Activated CD8-positive, alpha-beta memory T cell treated with anti-CD3 and anti-CD28 coated beads, Interleukin-2, amount 50 U/mL, for 24 hours (primary cell): ENCODE measurements at regions not wholly inside any gene's neighbourhood (a gene's known extent, or its start where the extent isn't known, plus 50 kb on each side); places are given as distances from the start of the nearest gene placed in this dataset.
"Not testable (repeated sequence)": the region's sequence is repeated elsewhere in the genome, so short reads cannot be mapped to it uniquely, and the experiment has no call there.

Experiments used
- DNase-seq: peaks from one replicate; pipeline ENCODE4 v3.0.0-alpha.2; 2020; ENCODE audit errors: extremely low read depth

DNA sequence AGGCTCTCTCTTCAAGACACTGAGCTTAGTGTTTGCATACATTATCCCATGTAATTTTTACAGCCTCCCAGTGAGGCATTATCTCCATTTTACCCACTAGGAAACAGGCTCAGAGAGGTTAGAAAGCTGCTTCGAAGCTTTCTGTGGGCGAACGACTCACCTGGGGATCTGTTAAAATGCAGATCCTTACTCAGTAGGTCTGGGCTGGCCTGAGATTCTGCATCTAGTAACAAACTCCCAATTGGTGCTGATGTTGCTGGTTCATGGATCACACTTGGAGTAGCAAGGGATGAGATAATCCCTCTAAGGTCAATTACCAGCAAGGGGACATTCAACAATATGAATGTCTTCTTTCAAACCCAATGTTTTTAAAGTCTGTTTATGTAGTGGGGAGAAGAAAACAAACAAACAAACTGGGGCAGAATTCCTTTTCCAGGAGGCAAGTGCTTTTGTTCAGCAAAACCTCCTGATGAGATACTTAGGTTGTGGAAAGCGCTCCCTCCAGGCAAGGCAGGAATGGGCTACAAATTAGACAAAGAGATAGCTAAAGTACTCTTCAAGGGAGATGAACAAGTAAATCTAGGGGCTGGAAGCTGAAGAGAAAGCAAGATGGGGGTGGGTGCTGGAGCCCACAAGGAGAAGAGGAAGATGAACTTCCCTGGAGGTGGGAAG, 311.9 kb downstream of the SHQ1 start:
- no peak for DNase-seq

DNA sequence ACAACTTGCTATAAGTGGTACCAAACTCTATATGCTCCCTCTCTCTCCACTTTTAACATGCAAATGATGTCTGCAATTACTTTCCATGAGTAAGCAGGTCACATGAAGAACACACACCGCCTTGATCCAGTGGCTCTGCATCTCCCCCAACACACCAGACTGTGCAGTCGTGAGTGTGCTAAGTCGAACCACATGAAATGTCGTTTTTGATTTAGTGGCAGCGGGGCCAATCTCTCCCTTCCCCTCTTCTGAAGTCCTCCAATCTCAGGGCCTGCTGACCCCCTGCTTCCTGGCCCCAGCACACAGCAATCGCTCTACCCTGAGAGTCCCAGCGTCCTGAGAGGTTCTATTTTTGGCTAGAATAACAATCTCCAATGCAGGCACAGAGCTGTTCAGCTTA, 312.5 kb downstream of the SHQ1 start:
- no peak for DNase-seq

DNA sequence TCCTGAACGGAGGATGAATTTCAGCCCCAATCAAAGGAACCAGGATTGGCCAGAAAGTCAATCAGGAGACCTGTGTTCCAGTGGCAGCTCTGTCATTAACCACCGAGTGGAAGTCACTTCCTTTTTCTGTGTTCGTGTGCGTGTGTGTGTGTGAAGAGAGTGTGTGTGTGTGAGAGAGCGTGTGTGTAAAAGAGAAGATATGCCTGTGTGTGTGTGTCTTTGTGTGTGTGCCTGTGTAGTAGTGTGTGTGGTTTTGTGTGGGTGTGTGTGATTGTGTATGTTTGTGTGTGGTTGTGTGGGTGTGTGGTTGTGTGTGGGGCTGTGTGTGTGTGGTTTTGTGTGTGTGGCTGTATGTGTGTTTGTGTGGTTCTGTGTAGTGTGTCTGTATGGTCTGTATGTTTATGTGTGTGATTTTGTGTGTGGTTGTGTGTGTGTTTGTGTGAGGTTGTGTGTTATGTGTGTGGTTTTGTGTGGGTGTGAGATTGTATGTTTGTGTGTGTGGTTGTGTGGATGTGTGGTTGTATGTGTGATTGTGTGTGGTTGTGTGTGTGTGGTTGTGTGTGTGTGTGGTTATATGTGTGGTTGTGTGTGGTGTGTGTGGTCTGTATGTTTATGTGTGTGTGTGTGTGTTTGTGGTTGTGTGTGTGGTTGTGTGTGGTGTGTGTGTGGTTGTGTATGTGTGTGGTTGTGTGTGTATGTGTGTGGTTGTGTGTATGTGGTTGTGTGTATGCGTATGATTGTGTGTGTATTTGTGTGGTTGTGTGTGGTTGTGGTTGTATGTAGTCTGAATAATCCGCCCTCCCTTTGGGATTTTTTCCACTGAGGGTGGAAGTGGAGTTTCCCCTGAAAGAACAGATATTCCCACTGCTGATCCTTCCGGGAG, 314.4 kb downstream of the SHQ1 start:
- DNase-seq = no peak

DNA sequence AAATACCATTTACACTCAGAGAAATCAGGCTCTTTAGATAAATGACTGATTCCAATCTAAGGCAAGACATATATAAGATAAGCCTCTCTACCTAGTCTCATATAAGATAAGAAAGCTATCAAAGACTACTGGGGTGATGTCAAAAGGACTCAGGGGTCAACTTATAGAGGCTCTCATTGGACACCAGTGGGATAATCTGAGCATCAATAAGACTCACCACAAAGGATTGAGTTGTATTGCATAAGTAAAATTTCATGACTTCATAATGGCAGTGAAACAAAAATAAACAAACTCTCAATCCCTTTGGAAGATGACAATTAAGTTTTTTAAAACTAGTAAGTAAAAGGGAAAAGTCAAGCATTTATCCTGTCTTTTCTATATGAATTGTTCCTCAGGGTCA, 317.8 kb downstream of the SHQ1 start:
- DNase-seq = no peak

DNA sequence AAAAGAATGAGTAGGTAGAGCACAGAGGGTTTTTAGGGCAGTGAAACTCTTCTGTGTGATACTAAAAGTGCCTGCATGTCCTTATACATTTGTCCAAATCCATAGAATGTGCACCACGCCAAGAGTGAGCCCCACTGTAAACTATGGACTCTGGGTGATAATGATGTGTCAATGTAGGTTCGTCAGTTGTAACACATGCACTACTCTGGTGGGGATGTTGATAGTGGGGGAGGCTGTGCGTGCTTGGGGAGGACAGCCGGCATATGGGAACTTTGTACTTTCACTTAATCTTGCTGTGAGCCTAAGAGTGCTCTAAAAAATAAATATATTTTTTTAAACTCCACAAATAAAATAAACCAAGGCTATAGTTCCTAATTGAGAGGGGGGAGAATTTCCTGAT, 319.2 kb downstream of the SHQ1 start:
- no peak for DNase-seq

DNA sequence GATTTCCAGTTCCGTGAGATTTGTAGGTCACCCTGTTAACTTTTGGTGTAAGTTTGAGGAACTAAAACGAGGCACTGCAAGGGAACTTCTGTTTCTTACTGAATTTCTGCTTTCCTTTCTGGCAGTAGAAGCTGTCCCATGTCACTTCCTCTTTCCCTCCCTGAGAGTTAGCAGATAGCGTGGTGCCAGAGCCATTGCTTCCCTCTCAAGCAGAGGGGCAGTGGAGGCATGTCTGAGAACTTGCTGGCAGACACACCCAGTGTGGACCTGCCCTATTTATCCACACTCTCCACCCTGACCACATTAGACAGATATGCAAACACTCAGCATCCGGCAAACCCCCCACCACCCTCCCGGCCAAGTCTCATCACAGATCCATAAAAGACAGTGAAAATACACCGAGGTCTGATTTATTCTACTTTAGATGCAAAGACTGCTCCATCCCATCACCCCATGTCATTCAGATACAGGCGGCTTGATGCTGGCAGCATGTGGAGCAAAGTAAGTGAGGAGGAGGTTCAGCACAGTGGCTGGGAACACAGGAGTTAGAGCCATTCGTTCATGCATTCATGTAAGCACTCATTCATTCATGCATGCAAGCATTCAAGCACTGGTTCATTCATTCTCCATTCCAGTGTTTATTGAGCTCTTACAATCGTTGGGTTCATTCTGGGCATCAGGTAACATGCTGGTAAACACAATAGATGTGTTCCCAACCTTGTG, 324.7 kb downstream of the SHQ1 start:
- no peak for DNase-seq

DNA sequence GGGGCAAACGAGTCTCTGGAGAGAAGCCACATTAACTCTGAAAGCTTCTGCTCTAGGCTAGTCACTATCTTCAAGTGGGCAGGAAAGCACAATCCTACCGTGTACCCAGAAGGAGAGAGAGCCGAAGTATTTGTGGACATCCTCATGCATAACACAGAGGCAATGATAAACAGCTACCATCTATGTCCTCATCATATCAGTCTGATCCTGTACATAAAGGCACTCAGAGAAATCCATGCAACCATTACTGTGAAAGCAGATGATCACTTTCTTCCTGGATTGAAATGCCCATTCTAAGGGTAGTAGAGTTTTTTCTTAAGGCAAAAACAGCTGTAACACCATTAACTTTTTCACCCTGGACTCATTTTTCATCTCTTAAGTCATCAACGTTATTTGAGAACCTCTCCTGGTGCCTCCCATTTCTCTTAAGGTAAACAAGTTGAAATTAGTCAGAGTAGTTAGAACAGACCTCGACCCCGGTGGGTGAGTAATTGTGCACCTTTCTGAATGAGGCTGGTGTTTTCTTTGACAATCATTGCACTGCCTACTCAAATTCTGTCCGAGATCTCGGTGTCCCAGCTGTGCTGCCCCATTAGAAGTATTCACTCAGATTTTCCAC, 327.4 kb downstream of the SHQ1 start:
- DNase-seq = peak; percentile 42

DNA sequence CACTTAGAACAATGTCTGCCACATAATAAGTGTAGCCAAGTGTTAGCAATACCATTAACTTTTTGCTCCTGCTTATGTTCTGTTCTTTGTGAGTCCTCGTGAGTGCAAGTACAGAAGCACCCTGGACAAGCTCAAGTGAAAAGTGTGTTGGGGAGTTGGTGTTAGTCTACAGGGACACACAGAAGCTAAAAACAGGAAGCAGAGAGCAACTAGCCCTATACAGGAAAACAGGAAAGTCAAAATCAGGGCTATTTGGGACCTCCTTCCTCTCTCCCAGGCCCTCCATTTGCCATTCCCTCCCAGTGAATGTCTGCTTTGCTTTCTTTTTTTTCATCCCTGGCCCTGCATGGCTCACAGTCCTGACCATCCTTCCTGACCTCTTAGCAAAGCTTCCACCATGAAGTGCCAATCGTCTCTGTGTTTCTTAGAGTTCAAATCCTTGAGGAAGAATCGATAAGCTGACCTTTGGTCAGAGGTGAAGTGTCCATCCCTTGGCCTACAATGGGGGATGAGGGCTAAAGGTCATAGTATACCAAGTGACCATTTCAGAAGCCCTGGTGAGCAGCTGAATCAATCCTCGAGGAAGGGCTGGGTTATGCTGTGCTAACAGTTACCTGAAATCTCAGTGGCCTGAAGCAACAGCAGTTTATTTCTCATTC, 328.2 kb downstream of the SHQ1 start:
- DNase-seq = no peak

DNA sequence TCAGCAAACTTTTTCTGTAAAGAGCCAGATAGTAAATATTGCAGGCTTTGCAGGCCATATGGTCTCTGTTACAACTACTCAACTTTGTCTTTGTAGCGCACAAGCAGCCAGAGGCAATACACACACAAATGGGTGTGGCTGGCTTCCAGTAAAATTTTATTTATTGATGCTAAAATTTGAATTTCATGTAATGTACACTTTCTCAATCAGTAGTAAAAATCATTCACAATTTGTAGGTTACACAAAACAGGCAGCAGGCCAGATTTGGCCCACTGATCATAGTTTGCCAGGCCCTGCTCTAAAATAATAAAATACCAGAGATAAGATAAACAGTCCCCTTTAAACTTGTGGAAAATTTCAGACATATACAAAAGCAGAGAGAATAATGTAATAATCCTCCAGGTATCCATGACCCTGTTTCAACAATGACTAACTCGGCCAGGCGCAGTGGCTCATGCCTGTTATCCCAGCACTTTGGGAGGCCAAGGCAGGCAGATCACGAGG, 330.3 kb downstream of the SHQ1 start:
- no peak for DNase-seq

DNA sequence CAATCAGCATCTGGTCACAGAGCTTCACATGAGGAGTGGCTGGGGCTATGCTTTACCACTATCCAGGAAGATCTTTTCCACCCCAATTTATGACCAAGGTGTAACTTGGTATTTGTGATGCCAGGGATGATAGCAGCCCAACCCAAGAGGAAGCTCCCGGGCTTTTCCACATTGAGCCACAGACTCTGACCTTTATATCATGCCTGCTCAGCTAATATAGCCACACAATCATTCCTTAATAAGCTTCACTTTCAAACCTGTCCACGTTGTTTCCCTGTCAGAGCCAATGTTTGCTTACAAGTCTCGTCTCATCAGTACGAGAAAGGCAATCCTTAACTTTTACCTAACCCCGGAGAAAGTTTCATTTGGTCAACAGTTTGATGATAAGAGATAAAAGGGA, 330.9 kb downstream of the SHQ1 start:
- no peak for DNase-seq

DNA sequence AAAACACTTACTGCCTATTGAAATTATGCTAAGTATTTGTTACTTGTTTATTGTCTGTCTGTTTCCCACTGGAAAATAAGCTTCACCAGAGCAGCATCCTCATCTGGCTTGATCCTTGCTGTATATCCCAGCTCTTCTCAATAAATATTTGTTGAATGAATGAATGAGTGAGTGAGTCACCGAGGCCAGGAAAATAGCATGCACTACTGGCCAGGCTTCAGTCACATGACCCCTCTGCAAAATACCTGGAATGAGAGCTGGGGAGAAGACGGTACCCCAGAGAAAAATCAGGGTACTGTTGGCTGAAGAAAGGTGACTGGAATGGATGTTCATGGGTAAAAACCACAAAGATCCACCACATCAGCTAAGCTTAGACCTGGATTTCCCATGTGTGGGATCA, 331.9 kb downstream of the SHQ1 start:
- no peak for DNase-seq

DNA sequence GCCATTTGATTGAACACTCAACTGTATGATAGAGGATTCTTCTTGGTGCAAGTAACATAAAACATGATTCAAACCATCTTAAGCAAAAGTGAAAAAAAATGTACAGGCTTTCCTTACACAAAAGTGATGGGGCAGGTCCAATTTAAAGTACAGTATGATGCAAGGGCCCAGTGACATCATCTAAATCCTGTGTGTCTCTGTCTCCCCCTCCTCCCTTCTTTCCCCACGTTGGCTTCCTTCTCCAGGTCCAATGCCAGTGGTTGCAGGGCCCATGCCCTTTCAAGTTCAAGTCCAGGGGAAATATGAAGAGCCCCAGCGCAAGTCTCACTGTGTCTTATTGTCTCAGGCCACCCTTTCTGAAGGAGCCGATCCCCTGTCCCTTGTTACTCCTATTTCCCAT, 332.3 kb downstream of the SHQ1 start:
- no peak for DNase-seq

DNA sequence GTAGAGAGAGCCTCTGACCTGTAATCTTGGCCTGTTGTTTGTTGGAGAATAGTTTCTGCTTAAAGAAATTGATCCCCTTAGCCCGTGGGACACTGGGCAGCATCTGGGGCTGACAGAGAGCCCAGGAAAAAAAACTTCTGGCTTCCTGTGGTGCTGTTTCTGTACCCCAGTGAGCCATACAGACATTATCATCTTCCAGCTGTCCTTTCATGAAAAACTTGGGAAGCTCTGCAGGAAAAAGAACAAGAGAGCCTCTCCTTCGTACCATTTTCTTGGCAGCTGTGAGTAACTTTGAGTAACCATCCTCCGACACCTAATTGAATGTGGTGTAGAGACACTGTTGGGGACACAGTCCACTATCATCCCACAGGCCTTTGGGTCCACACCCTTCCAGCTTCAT, 333.0 kb downstream of the SHQ1 start:
- DNase-seq = no peak

DNA sequence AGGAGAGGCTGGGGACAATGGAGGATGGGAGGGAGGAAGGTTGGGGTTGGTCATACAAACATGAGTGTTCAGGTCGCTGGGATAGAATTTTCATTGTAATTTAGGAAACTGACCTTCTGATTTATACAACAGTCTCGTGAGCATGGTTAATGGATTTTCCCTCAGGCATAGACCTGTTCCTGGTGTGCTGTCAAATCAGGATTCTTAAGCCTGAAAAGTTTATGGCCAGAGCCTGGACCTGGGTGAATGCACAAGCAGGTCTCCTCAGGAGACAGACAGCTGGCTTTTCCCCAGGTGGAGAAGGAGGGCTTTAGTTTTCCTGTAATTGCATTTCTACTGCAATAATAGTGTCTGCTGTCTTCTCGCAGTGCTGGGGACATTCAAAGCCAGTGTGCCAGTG, 338.0 kb downstream of the SHQ1 start:
- no peak for DNase-seq

DNA sequence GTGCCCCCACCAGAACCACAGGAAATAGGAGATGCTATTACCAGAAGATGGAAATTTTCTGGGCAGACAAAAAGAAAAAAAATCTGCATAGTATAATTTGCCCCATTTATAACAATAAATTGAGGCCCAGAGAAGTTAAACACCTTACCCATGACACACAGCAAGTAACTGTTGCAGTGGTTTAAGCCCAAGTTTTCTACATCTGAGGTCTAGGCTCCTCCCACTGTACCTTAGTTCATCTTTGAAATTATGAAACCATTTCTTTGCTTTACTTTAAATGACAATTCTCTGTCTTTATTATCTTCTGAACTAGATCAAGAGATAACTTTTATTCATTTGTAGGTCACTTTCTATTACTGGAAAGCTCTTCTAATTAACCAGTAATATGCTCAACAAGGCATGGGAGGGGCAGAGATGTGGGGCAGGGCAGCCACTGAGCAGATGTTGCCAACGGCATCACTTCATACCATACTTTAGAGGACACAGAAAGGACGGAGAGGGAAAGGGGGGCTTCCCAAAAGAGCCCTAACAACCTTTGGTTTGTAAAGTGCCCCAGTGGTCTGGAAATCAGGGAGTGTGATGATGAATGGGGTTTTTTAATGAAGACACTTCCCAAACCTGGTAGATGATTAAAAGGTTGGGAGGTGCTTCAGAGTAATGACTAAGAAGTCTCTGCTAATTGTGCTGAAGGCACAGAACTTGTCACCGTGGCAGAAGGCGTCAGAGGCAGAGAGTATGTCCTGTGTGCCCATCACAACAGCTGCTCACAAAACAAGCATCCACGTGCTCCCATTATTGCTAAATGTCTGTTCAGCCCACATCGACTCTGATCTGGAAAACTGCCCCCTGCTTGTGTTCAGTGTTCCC, 342.5 kb downstream of the SHQ1 start:
- DNase-seq = no peak

DNA sequence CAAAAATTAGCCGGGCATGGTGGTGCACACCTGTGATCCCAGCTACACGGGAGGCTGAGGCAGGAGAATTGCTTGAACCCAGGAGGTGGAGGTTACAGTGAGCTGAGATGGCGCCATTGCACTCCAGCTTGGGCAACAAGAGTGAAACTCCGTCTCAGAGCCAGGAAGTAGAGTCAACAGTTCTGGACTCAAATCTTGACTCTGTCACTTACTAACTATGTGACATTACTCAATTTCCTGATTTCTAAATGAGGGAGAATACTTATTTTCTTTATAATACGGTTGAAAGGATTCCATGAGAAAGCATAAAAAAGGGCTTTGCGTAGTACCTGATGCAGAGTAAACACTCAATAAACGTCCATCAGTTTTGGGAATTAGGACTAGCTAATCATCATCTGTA, 350.7 kb downstream of the SHQ1 start:
- not testable (repeated sequence) for DNase-seq

DNA sequence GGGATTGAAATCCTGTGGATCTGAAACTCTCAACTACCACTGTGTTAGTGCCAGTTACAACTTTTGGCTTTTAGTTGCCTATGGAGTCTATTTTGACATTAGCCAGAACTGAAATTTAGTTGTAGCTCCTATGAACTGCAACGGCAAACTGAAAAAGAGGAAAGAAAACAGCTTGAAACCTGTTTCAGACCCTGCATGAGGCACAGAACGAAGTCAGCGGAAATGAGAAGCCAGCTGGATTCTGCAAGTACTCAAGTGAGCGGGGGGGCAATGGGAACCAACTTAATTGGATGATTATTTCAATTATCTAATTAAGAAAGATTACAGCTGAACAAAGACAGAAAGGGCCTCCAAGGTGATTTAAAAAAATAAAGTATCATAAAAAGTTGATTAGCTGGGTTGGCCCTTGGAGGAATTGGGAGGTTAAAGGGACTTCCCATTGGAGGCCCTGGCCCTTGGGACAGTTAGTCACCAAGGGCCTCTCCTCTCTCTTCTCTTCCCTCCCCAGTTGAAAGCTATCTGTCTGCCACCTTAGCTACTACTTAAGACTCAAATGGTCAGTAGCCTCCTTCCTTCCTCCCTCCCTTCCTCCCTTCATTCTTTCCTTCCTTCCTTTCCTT, 352.1 kb downstream of the SHQ1 start:
- DNase-seq = no peak

DNA sequence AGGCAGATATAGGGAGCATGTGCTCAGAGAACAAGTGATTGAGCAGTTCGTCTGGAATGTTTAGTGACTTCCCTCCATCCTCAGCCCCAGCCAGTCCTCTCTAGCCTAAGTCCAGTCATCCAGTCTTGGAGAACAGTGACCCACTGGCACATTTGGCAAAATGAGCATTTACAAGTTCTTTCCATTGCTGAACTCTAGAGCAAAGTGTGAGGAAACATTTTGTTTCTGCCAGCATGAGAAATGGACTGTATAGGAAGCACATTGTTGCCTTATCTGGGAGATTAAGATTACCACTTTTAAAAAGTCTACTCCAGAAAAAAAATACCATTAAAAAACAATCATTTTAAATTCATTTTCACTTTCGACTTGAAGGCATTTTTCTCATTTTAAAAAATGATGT, 353.6 kb downstream of the SHQ1 start:
- DNase-seq = no peak

DNA sequence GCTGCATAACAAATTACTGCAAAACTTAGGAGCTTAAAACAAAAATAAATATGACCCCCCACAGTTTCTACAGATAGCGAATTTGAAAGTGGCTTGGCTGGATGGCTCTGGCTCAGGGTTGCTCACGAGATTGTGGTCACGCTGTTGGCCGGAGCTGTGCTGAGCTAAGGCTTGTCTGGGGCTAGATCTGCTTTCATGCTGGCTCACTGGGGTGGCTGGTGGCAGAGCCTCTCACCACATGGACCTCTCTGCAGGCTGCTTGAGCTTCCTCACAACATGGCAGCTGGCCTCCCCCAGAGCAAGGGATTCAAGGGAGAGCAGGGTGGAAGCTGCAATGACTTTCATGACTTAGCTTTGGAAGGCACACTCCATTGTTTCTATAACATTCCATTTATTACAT, 354.1 kb downstream of the SHQ1 start:
- no peak for DNase-seq

DNA sequence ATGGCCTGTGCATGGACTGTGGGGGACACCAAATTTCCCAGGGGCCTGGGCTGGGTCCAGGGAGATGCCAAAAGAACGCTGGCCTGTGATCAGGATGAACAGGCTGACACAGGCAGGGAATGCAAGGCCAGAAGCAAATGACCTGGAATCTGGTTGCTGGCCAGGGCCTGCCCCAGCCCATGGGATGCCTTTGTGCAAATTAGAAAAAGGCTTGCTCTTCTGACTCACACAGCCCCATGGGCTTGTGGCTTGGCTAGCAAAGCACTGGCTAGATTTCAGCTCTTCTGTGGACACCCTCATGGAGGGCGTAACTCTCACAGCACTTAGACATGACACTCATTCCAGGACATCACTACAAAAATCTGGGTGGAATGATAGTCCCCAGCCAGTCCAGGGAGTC, 356.0 kb downstream of the SHQ1 start:
- DNase-seq = no peak
